Aorta (tissue), 5 donors: ENCODE measurements at regions not wholly inside any gene's neighbourhood (a gene's known extent, or its start where the extent isn't known, plus 50 kb on each side); places are given as distances from the start of the nearest gene placed in this dataset.

ENCODE experiments used
- ATAC-seq: fragments of 200-7000 bp; cut with Tn5 transposase; one replicate; pipeline ENCODE4 v1.9.1; 2022; ENCODE audit warnings: moderate library complexity; ENCODE audit not compliant: low FRiP score
- DNase-seq, 2 donors: peaks; one replicate each; pipeline ENCODE4 v3.0.0-alpha.2; 2020
- H3K27ac ChIP-seq, 2 donors: one replicate each; pipeline ENCODE4 v1.5.1; 2013; ENCODE audit warnings: low read length in 2 of 2, mild to moderate bottlenecking in 2 of 2, moderate library complexity in 2 of 2, control low read depth in 1 of 2, inconsistent platforms in 1 of 2, low read depth in 1 of 2
- H3K27me3 ChIP-seq, 2 donors: one replicate each; pipeline ENCODE4 v1.6.1; 2013; ENCODE audit warnings: control low read depth in 1 of 2, low read length in 1 of 2, mild to moderate bottlenecking in 1 of 2, moderate library complexity in 1 of 2; ENCODE audit not compliant: insufficient read depth in 2 of 2, control insufficient read depth in 1 of 2
- H3K36me3 ChIP-seq, 2 donors: one replicate each; pipeline ENCODE4 v1.6.1; 2013; ENCODE audit warnings: control low read depth in 1 of 2, low read length in 1 of 2, mild to moderate bottlenecking in 1 of 2; ENCODE audit not compliant: insufficient read depth in 2 of 2, control insufficient read depth in 1 of 2
- H3K4me1 ChIP-seq, 2 donors: one replicate each; pipeline ENCODE4 v1.6.1; 2013; ENCODE audit warnings: low read length in 2 of 2, control low read depth in 1 of 2, mild to moderate bottlenecking in 1 of 2, moderate library complexity in 1 of 2; ENCODE audit not compliant: insufficient read depth in 2 of 2, control insufficient read depth in 1 of 2
- H3K4me3 ChIP-seq, 2 donors: one replicate each; pipeline ENCODE4 v1.5.1; 2013; ENCODE audit warnings: low read length in 2 of 2, control low read depth in 1 of 2, mild to moderate bottlenecking in 1 of 2
- H3K9me3 ChIP-seq: one replicate; pipeline ENCODE4 v1.6.1; 2013; ENCODE audit warnings: mild to moderate bottlenecking, low read length; ENCODE audit not compliant: control insufficient read depth
- WGBS, 2 donors: extraction: QIAGEN DNeasy Blood & Tissue Kit; methylation state at CpG; one replicate each; pipeline ENCODE4 v1.1.7; 2013; 5-methylcytosine and 5-hydroxymethylcytosine counted together
- intact Hi-C, 2 donors: fragments of 100-400 bp; cut with DNase I; formaldehyde crosslinking; loops; one replicate each; pipeline versions ENCODE4 v1.14.2 to v1.15.0; 2022
- donor health status: healthy with polysubstance abuse.
- donor health status: Bipolar disorder and iron deficiency.
- donor health status: DM: no; HTN: no; CAD: no.
- donor health status: DM: no; HTN: no; CAD: no.
- donor health status: DM: yes; HTN: yes; CAD: no.

GRCh38 chr9:107131108-107131799, 151.8 kb upstream of the RAD23B start:
- intact Hi-C loops = no loop called here
- Histone ChIP-seq H3K4me1 (no peaks in the 10 kb centered on the region), H3K27me3 (no peaks in the 10 kb centered on the region), H3K4me3 (no peak overlapping the region), H3K9me3 (no peaks in the 10 kb centered on the region), H3K27ac (no peak overlapping the region), H3K36me3 (no peaks in the 10 kb centered on the region)
- 59% methylated on average over 5 of the region's 5 CpGs for WGBS, 2 donors
- ATAC-seq (no peak), DNase-seq (no peak)

GRCh38 chr9:107136296-107136695, 146.8 kb upstream of the RAD23B start:
- no peaks in the 10 kb centered on the region for H3K9me3 ChIP-seq
- ATAC-seq (no peak), DNase-seq (no peak)
- no peaks in the 10 kb centered on the region for H3K27me3 ChIP-seq
- intact Hi-C loops = loop anchor here (2.0 to 5.0 kb wide), 2 partner anchors 36 to 37 kb away; no protein-coding TSS in a partner anchor
- H3K27ac ChIP-seq = no peak overlapping the region
- H3K4me1 ChIP-seq = peaks cover 4% of the 10 kb centered on the region in 2 donors
- no peaks in the 10 kb centered on the region for H3K36me3 ChIP-seq
- no peak overlapping the region for H3K4me3 ChIP-seq
- 92 to 100% methylated on average over 2 of the region's 2 CpGs for WGBS, 2 donors

- Histone ChIP-seq H3K4me1 (peaks cover 4% of the 10 kb centered on the region in 2 donors), H3K4me3 (no peak overlapping the region), H3K27ac (no peak overlapping the region), H3K27me3 (no peaks in the 10 kb centered on the region), H3K9me3 (no peaks in the 10 kb centered on the region), H3K36me3 (no peaks in the 10 kb centered on the region)
- peak; percentile 67 for ATAC-seq
- DNase-seq = no peak
- intact Hi-C loops = loop anchor here (2.0 to 5.0 kb wide), 2 partner anchors 35 kb away; no protein-coding TSS in a partner anchor
- 53 to 71% methylated on average over 9 of the region's 9 CpGs for WGBS, 2 donors
Measured at GRCh38 chr9:107137495-107138202, 145.4 kb upstream of the RAD23B start.

- Histone ChIP-seq H3K27ac (no peak overlapping the region), H3K27me3 (no peaks in the 10 kb centered on the region), H3K4me1 (peaks cover 4% of the 10 kb centered on the region in 2 donors), H3K4me3 (no peak overlapping the region), H3K36me3 (no peaks in the 10 kb centered on the region), H3K9me3 (no peaks in the 10 kb centered on the region)
- 3 to 7% methylated on average over 5 of the region's 5 CpGs for WGBS, 2 donors
- ATAC-seq = peak; percentile 75
- intact Hi-C loops = loop anchor here in 1 of 2 donors (5.0 kb wide), 1 partner anchor 34 kb away; no protein-coding TSS in a partner anchor
- DNase-seq = no peak
Measured at GRCh38 chr9:107138261-107138992, 144.7 kb upstream of the RAD23B start.

- no peak for ATAC-seq
- Histone ChIP-seq H3K9me3 (no peaks in the 10 kb centered on the region), H3K27ac (no peak overlapping the region), H3K27me3 (no peaks in the 10 kb centered on the region), H3K36me3 (no peaks in the 10 kb centered on the region), H3K4me1 (peaks cover 4 to 9% of the 10 kb centered on the region in 2 donors), H3K4me3 (no peak overlapping the region)
- WGBS, 2 donors = 92 to 97% methylated on average over 5 of the region's 5 CpGs
- DNase-seq = no peak
- intact Hi-C loops = no loop called here
Measured at GRCh38 chr9:107141967-107142366, 141.1 kb upstream of the RAD23B start.

- Histone ChIP-seq H3K27ac (peak overlapping the region in 1 of 2 donors; percentile 78), H3K9me3 (no peaks in the 10 kb centered on the region), H3K36me3 (no peaks in the 10 kb centered on the region), H3K4me3 (no peak overlapping the region), H3K4me1 (peaks cover 4 to 9% of the 10 kb centered on the region in 2 donors), H3K27me3 (no peaks in the 10 kb centered on the region)
- DNase-seq (no peak), ATAC-seq (no peak)
- intact Hi-C loops = no loop called here
- 71 to 73% methylated on average over 1 of the region's 1 CpG for WGBS, 2 donors
Measured at GRCh38 chr9:107142430-107142829, 140.6 kb upstream of the RAD23B start.

GRCh38 chr9:107142896-107143603, 140.0 kb upstream of the RAD23B start:
- no peaks in the 10 kb centered on the region for H3K9me3 ChIP-seq
- no peaks in the 10 kb centered on the region for H3K27me3 ChIP-seq
- intact Hi-C loops = no loop called here
- H3K27ac ChIP-seq = peak overlapping the region in 1 of 2 donors; percentile 78
- DNase-seq (no peak), ATAC-seq (no peak)
- WGBS, 2 donors = 34 to 35% methylated on average over 5 of the region's 5 CpGs
- H3K4me1 ChIP-seq = peaks cover 4 to 10% of the 10 kb centered on the region in 2 donors
- H3K4me3 ChIP-seq = no peak overlapping the region
- H3K36me3 ChIP-seq = no peaks in the 10 kb centered on the region

GRCh38 chr9:107144475-107144874, 138.6 kb upstream of the RAD23B start:
- DNase-seq (no peak), ATAC-seq (no peak)
- Histone ChIP-seq H3K27ac (no peak overlapping the region), H3K27me3 (no peaks in the 10 kb centered on the region), H3K4me3 (no peak overlapping the region), H3K9me3 (no peaks in the 10 kb centered on the region), H3K36me3 (no peaks in the 10 kb centered on the region), H3K4me1 (peaks cover 0 to 10% of the 10 kb centered on the region in 2 donors)
- 13 to 33% methylated on average over 1 of the region's 1 CpG for WGBS, 2 donors
- intact Hi-C loops = no loop called here
